Uterus (tissue), 3 donors: ENCODE measurements at regions not wholly inside any gene's neighbourhood (a gene's known extent, or its start where the extent isn't known, plus 50 kb on each side); places are given as distances from the start of the nearest gene placed in this dataset.

Experiments used
- DNase-seq, 2 donors: peaks; one replicate each; pipeline ENCODE4 v3.0.0-alpha.2; 2019 to 2020
- H3K27ac ChIP-seq, 2 donors: fragments of 200-600 bp; sonication (generic); 1 replicate in 1 of 2; 2 replicates in 1 of 2; pipeline ENCODE4 v1.5.1; 2016 to 2018
- H3K27me3 ChIP-seq, 2 donors: fragments of 200-600 bp; sonication (generic); one replicate each; pipeline ENCODE4 v1.5.1; 2018 to 2019; ENCODE audit warnings: control low read depth in 1 of 2
- H3K36me3 ChIP-seq, 2 donors: fragments of 200-600 bp; sonication (generic); one replicate each; pipeline ENCODE4 v1.5.1; 2019; ENCODE audit warnings: control low read depth in 1 of 2
- H3K4me1 ChIP-seq, 2 donors: fragments of 200-600 bp; sonication (generic); one replicate each; pipeline ENCODE4 v1.5.1; 2018 to 2019; ENCODE audit warnings: control low read depth in 1 of 2
- H3K4me3 ChIP-seq, 2 donors: fragments of 200-600 bp; sonication (generic); 1 replicate in 1 of 2; 2 replicates in 1 of 2; pipeline ENCODE4 v1.5.1; 2018 to 2019; ENCODE audit warnings: mild to moderate bottlenecking in 1 of 2
- H3K9me3 ChIP-seq, 2 donors: fragments of 200-600 bp; sonication (generic); one replicate each; pipeline ENCODE4 v1.5.1; 2019; ENCODE audit warnings: control low read depth in 1 of 2
- CTCF ChIP-seq, 4 experiments: fragments of 200-600 bp in 2 of 4; fragments of 450-650 bp in 2 of 4; sonication (generic) in 2 of 4; IDR thresholded peaks; one replicate each; pipeline ENCODE4 v1.5.1; 2016 to 2019; ENCODE audit warnings: antibody characterized with exemption in 4 of 4, mild to moderate bottlenecking in 2 of 4, moderate library complexity in 1 of 4
- POLR2A ChIP-seq, 2 donors: fragments of 450-650 bp; IDR thresholded peaks; one replicate each; pipeline ENCODE4 v1.6.1; 2016; ENCODE audit warnings: antibody characterized with exemption in 2 of 2, mild to moderate bottlenecking in 1 of 2, moderate library complexity in 1 of 2
- intact Hi-C: fragments of 100-400 bp; cut with DNase I; formaldehyde crosslinking; loops from one replicate; pipeline ENCODE4 v1.15.1; 2023; ENCODE audit warnings: low total_unique reads
- donor health status: DM: yes; HTN: yes; CAD: no.

DNA sequence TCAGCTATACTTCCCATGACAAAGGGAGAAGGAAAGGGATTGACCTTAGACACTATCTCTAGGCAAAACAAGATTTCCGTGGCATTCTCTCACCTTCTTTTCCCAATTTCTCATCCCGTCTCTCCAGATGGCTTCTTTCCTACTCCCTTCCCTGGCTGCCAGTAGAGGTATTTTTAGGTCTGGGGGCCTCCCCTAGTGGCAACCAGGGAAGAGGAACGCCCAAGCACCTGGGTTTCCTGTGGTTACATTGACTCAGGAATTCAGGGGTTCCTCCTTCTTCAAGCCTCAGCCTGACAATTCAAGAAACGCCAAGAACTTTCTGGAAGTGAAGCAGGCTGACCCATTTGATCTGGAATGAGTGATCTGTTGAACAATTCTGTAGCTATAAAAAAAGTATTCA, 111.5 kb upstream of the OSMR start:
- Histone ChIP-seq H3K27me3 (no peaks in the 10 kb centered on the region), H3K4me1 (no peaks in the 10 kb centered on the region), H3K9me3 (no peaks in the 10 kb centered on the region), H3K36me3 (no peaks in the 10 kb centered on the region), H3K27ac (no peak overlapping the region), H3K4me3 (no peak overlapping the region)
- TF ChIP-seq POLR2A (IDR thresholded peaks at IDR 0.05) (no peak), CTCF (IDR thresholded peaks at IDR 0.05) (no peak)
- no peak for DNase-seq
- intact Hi-C loops: no loop called here

- Histone ChIP-seq H3K4me3 (no peak overlapping the region), H3K36me3 (no peaks in the 10 kb centered on the region), H3K4me1 (no peaks in the 10 kb centered on the region), H3K27me3 (no peaks in the 10 kb centered on the region), H3K27ac (no peak overlapping the region), H3K9me3 (no peaks in the 10 kb centered on the region)
- no peak for DNase-seq
- intact Hi-C loops: no loop called here
- no peak for TF ChIP-seq CTCF (IDR thresholded peaks at IDR 0.05)
- no peak for TF ChIP-seq POLR2A (IDR thresholded peaks at IDR 0.05)
These were observed 109.7 kb upstream of the OSMR start for GRCh38 chr5:38736089-38736488.

GRCh38 chr5:38737976-38738375, 107.8 kb upstream of the OSMR start:
- TF ChIP-seq CTCF (IDR thresholded peaks at IDR 0.05) (no peak), POLR2A (IDR thresholded peaks at IDR 0.05) (no peak)
- no peak for DNase-seq
- Histone ChIP-seq H3K4me1 (no peaks in the 10 kb centered on the region), H3K36me3 (no peaks in the 10 kb centered on the region), H3K27ac (no peak overlapping the region), H3K4me3 (no peak overlapping the region), H3K9me3 (no peaks in the 10 kb centered on the region), H3K27me3 (no peaks in the 10 kb centered on the region)
- intact Hi-C loops: no loop called here

DNA sequence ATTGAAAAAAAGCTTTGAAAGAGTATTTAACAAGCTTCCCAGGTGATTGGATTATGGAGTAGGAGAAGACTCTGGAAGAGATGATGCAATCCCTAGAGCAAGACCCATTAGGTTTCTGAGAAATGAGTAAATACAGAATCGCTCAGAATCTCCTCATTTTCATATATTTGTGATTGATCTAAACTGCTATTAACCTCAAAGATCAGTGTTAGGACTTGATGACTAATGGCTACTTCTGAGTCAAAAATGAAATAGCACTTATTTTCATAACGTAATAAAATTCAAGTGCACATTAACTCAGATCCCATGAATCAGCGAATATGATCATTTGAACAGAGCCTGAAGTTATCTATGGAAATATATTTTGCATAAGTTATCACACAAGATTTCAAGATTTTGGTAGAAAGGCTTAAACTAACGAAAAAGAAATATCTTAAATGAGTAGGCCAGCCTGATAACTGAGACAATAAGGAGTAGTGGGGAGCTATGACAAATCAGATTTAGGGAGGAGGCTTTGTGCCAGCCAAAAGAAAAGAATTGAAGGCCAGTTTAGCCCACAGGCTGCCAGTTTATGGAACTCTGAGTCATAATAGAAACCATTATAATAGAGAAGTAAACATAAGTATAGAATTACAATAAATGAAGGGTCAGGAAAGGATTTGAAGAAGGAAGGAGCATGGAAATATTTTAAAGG, 106.7 kb upstream of the OSMR start:
- DNase-seq: no peak
- no peak for TF ChIP-seq POLR2A (IDR thresholded peaks at IDR 0.05)
- no peak for TF ChIP-seq CTCF (IDR thresholded peaks at IDR 0.05)
- intact Hi-C loops: no loop called here
- Histone ChIP-seq H3K36me3 (no peaks in the 10 kb centered on the region), H3K27ac (no peak overlapping the region), H3K27me3 (no peaks in the 10 kb centered on the region), H3K4me1 (no peaks in the 10 kb centered on the region), H3K4me3 (no peak overlapping the region), H3K9me3 (no peaks in the 10 kb centered on the region)

- H3K4me1 ChIP-seq: no peaks in the 10 kb centered on the region
- no peak overlapping the region for H3K27ac ChIP-seq
- H3K9me3 ChIP-seq: no peaks in the 10 kb centered on the region
- TF ChIP-seq CTCF (IDR thresholded peaks at IDR 0.05): no peak
- no peak for TF ChIP-seq POLR2A (IDR thresholded peaks at IDR 0.05)
- no peak for DNase-seq
- H3K4me3 ChIP-seq: no peak overlapping the region
- H3K27me3 ChIP-seq: no peaks in the 10 kb centered on the region
- intact Hi-C loops: no loop called here
- H3K36me3 ChIP-seq: no peaks in the 10 kb centered on the region
These were observed 106.1 kb upstream of the OSMR start for GRCh38 chr5:38739705-38740045.
